ENCODE measurements at regions not wholly inside any gene's neighbourhood (a gene's known extent, or its start where the extent isn't known, plus 50 kb on each side); places are given as distances from the start of the nearest gene placed in this dataset.

DNA sequence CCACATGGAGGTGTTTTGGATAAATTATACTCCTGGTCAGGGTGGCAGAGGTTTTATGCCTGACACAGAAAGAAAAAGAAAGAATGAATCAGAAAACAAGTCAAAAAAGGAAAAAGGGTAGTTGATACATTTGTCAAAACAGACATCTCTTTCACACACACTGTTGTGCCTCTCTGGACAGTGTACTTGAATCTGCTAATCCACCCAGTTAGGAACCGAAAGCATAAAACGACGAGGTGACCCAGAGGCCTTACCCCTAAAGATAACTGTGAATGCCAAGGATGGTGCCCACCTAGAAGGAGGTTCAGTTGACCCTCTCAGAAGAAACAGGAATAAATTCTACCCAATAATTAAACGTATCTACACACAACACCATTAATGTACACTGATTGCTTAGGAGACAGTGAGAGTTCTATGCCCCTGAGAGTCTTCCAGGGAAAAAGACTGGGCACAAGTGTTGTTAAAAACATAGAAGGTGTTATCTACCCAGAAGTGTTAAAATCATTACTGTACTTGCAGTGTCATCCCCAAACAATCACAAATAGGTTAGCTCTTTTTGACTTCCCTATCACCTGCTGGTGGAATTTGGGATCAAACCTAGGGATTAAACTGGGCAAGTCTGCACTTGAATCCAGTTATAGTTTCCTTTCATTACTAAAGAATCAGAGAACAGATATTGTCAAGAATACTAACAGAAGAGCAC lies 123.2 kb upstream of the DNAJC10 start:
- no TSS peak for BruUV-seq (replicated peaks)
- H3K4me1 ChIP-seq (replicated peaks in 1 of 2; ENCODE audit: control insufficient read depth in 2 of 2, insufficient read depth in 2 of 2, low read length in 2 of 2), result no peaks in the 10 kb centered on the region
- no peaks in the 10 kb centered on the region for H3K9me1 ChIP-seq (ENCODE audit: control insufficient read depth, insufficient read depth, low read length)
- TF ChIP-seq ZNF586 (CRISPR knock-in tag; conservative IDR thresholded peaks at IDR 0.05) (no peak), ATF1 (CRISPR knock-in tag; IDR thresholded peaks at IDR 0.05) (no peak), ATF1 (tag; IDR thresholded peaks at IDR 0.05) (no peak), MAZ (CRISPR knock-in tag; conservative IDR thresholded peaks at IDR 0.05 in 1 of 2, IDR thresholded peaks at IDR 0.05 in 1 of 2) (no peak), HOXB6 (CRISPR knock-in tag; IDR thresholded peaks at IDR 0.05; ENCODE audit: borderline replicate concordance) (no peak), ZSCAN32 (CRISPR knock-in tag; IDR thresholded peaks at IDR 0.05) (no peak), SNIP1 (IDR thresholded peaks at IDR 0.05; ENCODE audit: low read depth) (no peak), MBD2 (IDR thresholded peaks at IDR 0.05; ENCODE audit: borderline replicate concordance, low read depth) (no peak), ZNF324 (CRISPR knock-in tag; IDR thresholded peaks at IDR 0.05) (no peak), DMBX1 (CRISPR knock-in tag; IDR thresholded peaks at IDR 0.05; ENCODE audit: borderline replicate concordance) (no peak), ZNF280A (IDR thresholded peaks at IDR 0.05; ENCODE audit: low read depth, partially characterized antibody) (no peak), ZNF232 (CRISPR knock-in tag; IDR thresholded peaks at IDR 0.05) (no peak), KLF1 (tag; IDR thresholded peaks at IDR 0.05) (no peak)
- TF ChIP-seq, protein P1, sequence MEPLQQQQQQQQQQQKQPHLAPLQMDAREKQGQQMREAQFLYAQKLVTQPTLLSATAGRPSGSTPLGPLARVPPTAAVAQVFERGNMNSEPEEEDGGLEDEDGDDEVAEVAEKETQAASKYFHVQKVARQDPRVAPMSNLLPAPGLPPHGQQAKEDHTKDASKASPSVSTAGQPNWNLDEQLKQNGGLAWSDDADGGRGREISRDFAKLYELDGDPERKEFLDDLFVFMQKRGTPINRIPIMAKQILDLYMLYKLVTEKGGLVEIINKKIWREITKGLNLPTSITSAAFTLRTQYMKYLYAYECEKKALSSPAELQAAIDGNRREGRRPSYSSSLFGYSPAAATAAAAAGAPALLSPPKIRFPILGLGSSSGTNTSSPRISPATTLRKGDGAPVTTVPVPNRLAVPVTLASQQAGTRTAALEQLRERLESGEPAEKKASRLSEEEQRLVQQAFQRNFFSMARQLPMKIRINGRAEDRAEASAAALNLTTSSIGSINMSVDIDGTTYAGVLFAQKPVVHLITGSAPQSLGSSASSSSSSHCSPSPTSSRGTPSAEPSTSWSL (CRISPR knock-in tag; IDR thresholded peaks at IDR 0.05; ENCODE audit: borderline replicate concordance), result no peak
- TF ChIP-seq, protein P2, sequence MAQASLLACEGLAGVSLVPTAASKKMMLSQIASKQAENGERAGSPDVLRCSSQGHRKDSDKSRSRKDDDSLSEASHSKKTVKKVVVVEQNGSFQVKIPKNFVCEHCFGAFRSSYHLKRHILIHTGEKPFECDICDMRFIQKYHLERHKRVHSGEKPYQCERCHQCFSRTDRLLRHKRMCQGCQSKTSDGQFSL (CRISPR knock-in tag; IDR thresholded peaks at IDR 0.05), result no peak
- TF ChIP-seq, protein P2 (tag; IDR thresholded peaks at IDR 0.05), result no peak
- TF ChIP-seq, protein P3, sequence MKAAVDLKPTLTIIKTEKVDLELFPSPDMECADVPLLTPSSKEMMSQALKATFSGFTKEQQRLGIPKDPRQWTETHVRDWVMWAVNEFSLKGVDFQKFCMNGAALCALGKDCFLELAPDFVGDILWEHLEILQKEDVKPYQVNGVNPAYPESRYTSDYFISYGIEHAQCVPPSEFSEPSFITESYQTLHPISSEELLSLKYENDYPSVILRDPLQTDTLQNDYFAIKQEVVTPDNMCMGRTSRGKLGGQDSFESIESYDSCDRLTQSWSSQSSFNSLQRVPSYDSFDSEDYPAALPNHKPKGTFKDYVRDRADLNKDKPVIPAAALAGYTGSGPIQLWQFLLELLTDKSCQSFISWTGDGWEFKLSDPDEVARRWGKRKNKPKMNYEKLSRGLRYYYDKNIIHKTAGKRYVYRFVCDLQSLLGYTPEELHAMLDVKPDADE (conservative IDR thresholded peaks at IDR 0.05; ENCODE audit: control insufficient read depth, low read depth, low read length), result no peak
- TF ChIP-seq, protein P4, sequence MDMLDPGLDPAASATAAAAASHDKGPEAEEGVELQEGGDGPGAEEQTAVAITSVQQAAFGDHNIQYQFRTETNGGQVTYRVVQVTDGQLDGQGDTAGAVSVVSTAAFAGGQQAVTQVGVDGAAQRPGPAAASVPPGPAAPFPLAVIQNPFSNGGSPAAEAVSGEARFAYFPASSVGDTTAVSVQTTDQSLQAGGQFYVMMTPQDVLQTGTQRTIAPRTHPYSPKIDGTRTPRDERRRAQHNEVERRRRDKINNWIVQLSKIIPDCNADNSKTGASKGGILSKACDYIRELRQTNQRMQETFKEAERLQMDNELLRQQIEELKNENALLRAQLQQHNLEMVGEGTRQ (CRISPR knock-in tag; IDR thresholded peaks at IDR 0.05), result no peak

More for the DNA sequence above, 123.2 kb upstream of the DNAJC10 start:
- POLR2A ChIA-PET, result no interaction called here
- FAIRE-seq (no peak), DNase-seq (ENCODE audit: extremely low read depth in 1 of 4, low spot score in 3 of 4) (no peak), ATAC-seq (no peak)
- in situ Hi-C loops (cut with MboI) (no loop called here), intact Hi-C loops (cut with micrococcal nuclease) (loop anchor here (5.0 kb wide), 1 partner anchor 54 kb away; no protein-coding TSS in a partner anchor)
- H3K9me3 ChIP-seq (replicated peaks; ENCODE audit: control insufficient read depth, insufficient read depth, low read depth, low read length), result no peaks in the 10 kb centered on the region
- no peak overlapping the region for H2AFZ ChIP-seq (ENCODE audit: low read depth, low read length)
- CTCF ChIA-PET (ENCODE audit: low intra/inter-chr PET ratio), result no interaction called here
- no peaks in the 10 kb centered on the region for H3K79me2 ChIP-seq (ENCODE audit: control insufficient read depth, insufficient read depth, low read length)
- no peak overlapping the region for H3K4me2 ChIP-seq (ENCODE audit: insufficient read depth, low read length)
- H3K27me3 ChIP-seq (ENCODE audit: control insufficient read depth in 2 of 2, insufficient read depth in 2 of 2, low read length in 2 of 2), result no peaks in the 10 kb centered on the region
- H3K4me3 ChIP-seq, result no peak overlapping the region
- WGBS (ENCODE audit: insufficient coverage, low coverage, missing lambda C conversion rate), result 3% methylated on average over 4 of the region's 4 CpGs
- H3K27ac ChIP-seq (ENCODE audit: extremely low read depth, low read depth, low read length), result no peak overlapping the region
- H3K9ac ChIP-seq (ENCODE audit: insufficient read depth in 1 of 2, low read depth in 2 of 2, low read length in 2 of 2), result no peak overlapping the region
- H4K20me1 ChIP-seq (replicated peaks; ENCODE audit: control insufficient read depth, insufficient read depth, low read length), result no peaks in the 10 kb centered on the region
- H3K36me3 ChIP-seq (ENCODE audit: control insufficient read depth, insufficient read depth, low read length), result no peaks in the 10 kb centered on the region

All from K562 (cell line).